ENCODE measurements at regions not wholly inside any gene's neighbourhood (a gene's known extent, or its start where the extent isn't known, plus 50 kb on each side); places are given as distances from the start of the nearest gene placed in this dataset.

DNA sequence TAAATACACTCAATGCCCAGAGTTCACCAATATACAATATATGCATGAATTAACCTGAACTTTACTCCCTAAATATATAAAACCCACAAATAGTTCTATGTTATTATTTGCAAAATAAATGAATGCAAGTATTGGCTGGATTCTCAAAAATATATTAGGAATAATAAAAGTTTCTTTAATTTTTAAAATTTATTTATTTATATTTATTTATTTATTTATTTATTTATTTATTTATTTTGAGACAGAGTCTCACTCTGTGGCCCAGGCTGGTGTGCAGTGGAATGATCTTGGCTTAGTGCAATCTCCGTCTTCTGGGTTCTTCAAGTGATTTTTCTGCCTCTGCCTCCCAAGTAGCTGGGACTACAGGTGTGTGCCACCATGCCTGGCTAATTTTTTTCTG lies 88.7 kb upstream of the TMEFF2 start:
- no peaks in the 10 kb centered on the region for H3K9me3 ChIP-seq (ENCODE audit: low read depth, low read length)
- no peak overlapping the region for H3K4me2 ChIP-seq (ENCODE audit: insufficient read depth, low read length)
- H3K27ac ChIP-seq (ENCODE audit: low read depth, low read length): no peak overlapping the region
- H3K36me3 ChIP-seq (ENCODE audit: insufficient read depth, low read length): no peaks in the 10 kb centered on the region
- H3K27me3 ChIP-seq (ENCODE audit: insufficient read depth, low read length): no peaks in the 10 kb centered on the region
- TF ChIP-seq CTCF (IDR thresholded peaks at IDR 0.05; ENCODE audit: extremely low read depth, low read depth, low read length): no peak
- no peaks in the 10 kb centered on the region for H3K4me1 ChIP-seq (ENCODE audit: insufficient read depth, low read length)
- H3K4me3 ChIP-seq (ENCODE audit: insufficient read depth, low read length): no peak overlapping the region
- no peak for DNase-seq (ENCODE audit: insufficient read length, low spot score, missing footprints)
- H4K20me1 ChIP-seq (ENCODE audit: insufficient read depth, low read length): no peaks in the 10 kb centered on the region
- no peaks in the 10 kb centered on the region for H3K79me2 ChIP-seq (ENCODE audit: insufficient read depth, low read length)
- no peak overlapping the region for H2AFZ ChIP-seq (ENCODE audit: low read length)

DNA sequence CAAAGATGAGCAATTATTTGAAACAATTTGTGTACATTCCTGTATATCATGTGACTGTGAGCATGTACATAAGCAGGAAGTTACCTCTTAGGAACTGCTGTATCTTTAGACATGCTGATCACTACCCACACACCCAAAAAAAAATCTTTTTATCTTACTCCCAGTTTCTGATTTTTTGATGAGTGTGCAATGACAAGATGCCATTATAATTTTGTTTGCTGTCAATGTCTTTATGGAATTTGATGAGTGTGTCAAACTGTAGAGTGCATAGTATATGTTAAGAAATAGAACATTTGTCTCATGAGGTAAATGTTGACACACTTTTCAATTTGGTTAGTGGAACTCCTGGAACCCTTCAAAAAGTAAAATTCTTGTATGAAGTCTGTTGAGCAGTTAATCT lies 84.0 kb upstream of the TMEFF2 start:
- Histone ChIP-seq H3K79me2 (ENCODE audit: insufficient read depth, low read length) (no peaks in the 10 kb centered on the region), H3K9me3 (ENCODE audit: low read depth, low read length) (no peaks in the 10 kb centered on the region), H2AFZ (ENCODE audit: low read length) (no peak overlapping the region), H4K20me1 (ENCODE audit: insufficient read depth, low read length) (no peaks in the 10 kb centered on the region), H3K27me3 (ENCODE audit: insufficient read depth, low read length) (no peaks in the 10 kb centered on the region), H3K36me3 (ENCODE audit: insufficient read depth, low read length) (no peaks in the 10 kb centered on the region), H3K27ac (ENCODE audit: low read depth, low read length) (no peak overlapping the region), H3K4me2 (ENCODE audit: insufficient read depth, low read length) (no peak overlapping the region), H3K4me1 (ENCODE audit: insufficient read depth, low read length) (no peaks in the 10 kb centered on the region), H3K4me3 (ENCODE audit: insufficient read depth, low read length) (no peak overlapping the region)
- no peak for TF ChIP-seq CTCF (IDR thresholded peaks at IDR 0.05; ENCODE audit: extremely low read depth, low read depth, low read length)
- peak; percentile 14 for DNase-seq (ENCODE audit: insufficient read length, low spot score, missing footprints)

GRCh38 chr2:192277494-192278109 lies 82.9 kb upstream of the TMEFF2 start:
- Histone ChIP-seq H3K4me3 (ENCODE audit: insufficient read depth, low read length) (no peak overlapping the region), H3K79me2 (ENCODE audit: insufficient read depth, low read length) (no peaks in the 10 kb centered on the region), H3K4me1 (ENCODE audit: insufficient read depth, low read length) (no peaks in the 10 kb centered on the region), H4K20me1 (ENCODE audit: insufficient read depth, low read length) (no peaks in the 10 kb centered on the region), H3K9me3 (ENCODE audit: low read depth, low read length) (no peaks in the 10 kb centered on the region), H3K27ac (ENCODE audit: low read depth, low read length) (no peak overlapping the region), H3K36me3 (ENCODE audit: insufficient read depth, low read length) (no peaks in the 10 kb centered on the region), H3K27me3 (ENCODE audit: insufficient read depth, low read length) (no peaks in the 10 kb centered on the region), H2AFZ (ENCODE audit: low read length) (no peak overlapping the region), H3K4me2 (ENCODE audit: insufficient read depth, low read length) (no peak overlapping the region)
- TF ChIP-seq CTCF (IDR thresholded peaks at IDR 0.05; ENCODE audit: extremely low read depth, low read depth, low read length): no peak
- peak; percentile 9 for DNase-seq (ENCODE audit: insufficient read length, low spot score, missing footprints)

- Histone ChIP-seq H3K36me3 (ENCODE audit: insufficient read depth, low read length) (no peaks in the 10 kb centered on the region), H3K4me3 (ENCODE audit: insufficient read depth, low read length) (no peak overlapping the region), H3K4me2 (ENCODE audit: insufficient read depth, low read length) (no peak overlapping the region), H3K27ac (ENCODE audit: low read depth, low read length) (no peak overlapping the region), H2AFZ (ENCODE audit: low read length) (no peak overlapping the region), H3K79me2 (ENCODE audit: insufficient read depth, low read length) (no peaks in the 10 kb centered on the region), H3K9me3 (ENCODE audit: low read depth, low read length) (no peaks in the 10 kb centered on the region), H4K20me1 (ENCODE audit: insufficient read depth, low read length) (no peaks in the 10 kb centered on the region), H3K27me3 (ENCODE audit: insufficient read depth, low read length) (no peaks in the 10 kb centered on the region), H3K4me1 (ENCODE audit: insufficient read depth, low read length) (no peaks in the 10 kb centered on the region)
- no peak for TF ChIP-seq CTCF (IDR thresholded peaks at IDR 0.05; ENCODE audit: extremely low read depth, low read depth, low read length)
- DNase-seq (ENCODE audit: insufficient read length, low spot score, missing footprints): no peak
Measured at GRCh38 chr2:192275632-192276031, 80.9 kb upstream of the TMEFF2 start.

All from osteoblast (primary cell).